Activated CD4-positive, alpha-beta T cell treated with anti-CD3 and anti-CD28 coated beads for 4 hours (primary cell): ENCODE measurements at regions not wholly inside any gene's neighbourhood (a gene's known extent, or its start where the extent isn't known, plus 50 kb on each side); places are given as distances from the start of the nearest gene placed in this dataset.

Experiments used
- DNase-seq, 2 donors: peaks; one replicate each; pipeline ENCODE4 v3.0.0-alpha.2; 2020

DNA sequence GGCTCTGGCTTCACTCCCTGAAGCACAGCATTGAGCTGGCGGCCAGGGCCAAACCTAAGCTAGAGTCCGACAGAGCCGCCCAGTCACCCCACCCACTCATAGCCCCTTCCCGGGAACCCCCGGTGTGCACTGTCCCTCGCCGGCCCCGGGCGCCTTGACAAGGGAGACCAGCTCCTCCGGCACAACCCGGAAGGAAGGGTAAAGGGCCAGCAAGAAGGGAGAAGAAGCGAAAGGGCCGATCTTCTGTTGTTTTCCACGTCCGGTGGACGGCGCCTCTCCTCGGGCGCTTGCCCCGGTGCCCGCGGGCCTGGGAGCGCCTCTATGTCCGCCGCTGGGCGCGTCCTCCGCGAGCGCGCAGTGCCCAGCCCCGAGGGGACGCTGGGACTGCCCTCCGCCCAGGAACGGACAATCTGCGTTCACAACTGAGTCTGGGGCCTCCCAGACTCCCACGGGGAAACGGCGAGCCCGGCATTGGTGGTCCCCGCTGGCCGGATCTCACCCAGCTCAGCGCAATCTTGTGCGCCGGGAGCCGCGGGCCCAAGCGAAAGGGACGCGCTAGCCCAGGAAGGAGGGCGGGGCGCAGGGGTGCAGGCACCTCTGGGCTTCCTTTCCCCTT is 172.5 kb upstream of the MIR17HG start:
- DNase-seq = peak in 1 of 2 donors; percentile 0

DNA sequence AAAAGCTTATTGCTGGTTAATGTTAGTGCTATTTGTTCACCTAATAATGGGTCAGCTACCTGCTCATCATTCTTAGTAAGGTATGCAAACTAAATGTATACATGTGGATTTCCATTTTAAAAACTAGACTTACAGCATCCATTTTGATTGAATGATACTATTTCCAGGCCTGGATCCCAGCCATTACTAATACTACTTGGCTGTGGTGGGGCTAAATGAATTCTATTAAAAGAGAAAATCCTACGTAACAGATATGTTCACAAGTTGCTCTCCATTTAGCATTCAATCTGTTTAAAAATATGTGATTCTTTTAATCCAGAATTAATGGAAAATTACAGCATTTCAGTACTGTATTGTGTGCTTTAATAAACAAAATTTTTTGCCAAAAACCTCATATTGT is 169.4 kb upstream of the MIR17HG start:
- DNase-seq = no peak

DNA sequence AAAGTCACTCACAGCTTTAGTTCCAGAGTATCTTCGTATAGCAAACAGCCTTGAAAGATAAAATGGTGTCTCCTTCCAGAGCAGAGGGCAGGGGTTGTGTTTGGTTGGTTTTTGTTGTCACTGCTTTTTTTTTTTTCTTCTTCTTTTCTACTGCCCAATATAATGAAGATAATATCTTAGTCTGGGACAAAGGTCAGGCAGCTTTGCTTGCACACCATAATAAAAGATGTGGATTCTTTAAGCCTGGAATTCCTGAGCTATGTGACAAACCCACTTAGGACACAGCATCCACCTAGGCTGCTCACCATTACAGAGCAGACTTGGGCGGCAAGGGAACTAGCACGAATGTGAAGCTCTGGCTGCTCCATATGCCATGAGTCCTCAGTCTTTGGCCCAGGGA is 165.6 kb upstream of the MIR17HG start:
- no peak for DNase-seq

DNA sequence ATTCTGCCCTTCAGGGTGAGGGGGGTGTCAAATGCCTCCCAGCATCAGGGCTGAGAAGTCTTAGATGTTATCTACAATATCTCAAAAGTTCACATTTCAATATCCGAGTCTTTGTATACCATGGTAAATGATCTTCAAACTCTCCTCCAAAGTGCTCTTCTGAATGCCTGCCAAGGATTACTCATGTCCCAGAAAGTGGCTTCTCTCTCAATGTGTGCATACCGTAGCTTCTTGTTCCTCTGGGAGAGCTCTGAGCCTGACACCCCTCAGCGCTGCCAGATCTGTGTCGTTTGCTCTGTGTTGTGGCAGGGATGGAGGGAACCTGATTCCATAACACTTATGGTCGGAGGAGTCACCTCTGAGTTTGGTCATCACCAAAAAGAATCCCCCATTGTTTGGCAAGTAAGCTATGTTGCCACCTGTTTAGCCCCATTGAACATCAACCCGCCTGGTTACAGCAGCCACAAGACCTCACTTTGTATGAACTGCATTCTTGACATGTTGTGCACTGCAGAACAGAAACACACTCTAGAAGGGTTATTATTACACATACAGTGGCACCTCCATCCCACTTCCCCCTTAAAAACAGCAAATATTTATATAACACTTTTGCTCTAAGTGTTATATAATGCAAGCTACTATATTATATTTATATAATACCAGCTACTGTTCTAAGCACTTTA is 163.1 kb upstream of the MIR17HG start:
- DNase-seq = no peak

DNA sequence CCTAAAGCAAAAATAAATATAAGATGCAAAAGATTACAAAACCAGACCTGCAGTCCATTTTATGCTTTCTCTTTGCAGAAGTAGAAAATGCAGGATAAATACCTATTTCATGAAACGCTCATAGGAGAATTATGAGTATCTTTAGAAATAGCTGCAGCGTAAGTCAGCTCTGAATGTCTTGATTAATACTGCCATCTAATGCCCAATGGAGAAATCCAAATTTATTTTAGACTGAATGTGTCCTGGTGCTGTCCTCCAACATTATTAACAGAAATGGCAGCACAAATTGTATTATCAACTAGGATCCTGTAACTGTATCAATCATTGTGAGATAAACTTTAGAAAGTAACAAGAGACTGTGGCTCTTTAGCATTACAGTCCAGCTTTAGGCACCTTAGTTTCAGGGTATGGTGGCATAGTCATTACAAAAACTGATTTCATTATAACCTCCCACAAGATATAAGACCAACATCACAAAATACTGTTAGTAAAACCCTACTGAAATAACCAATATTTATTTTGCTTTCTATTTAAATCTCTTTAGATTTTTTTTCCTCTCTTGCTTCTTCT is 162.1 kb upstream of the MIR17HG start:
- no peak for DNase-seq

DNA sequence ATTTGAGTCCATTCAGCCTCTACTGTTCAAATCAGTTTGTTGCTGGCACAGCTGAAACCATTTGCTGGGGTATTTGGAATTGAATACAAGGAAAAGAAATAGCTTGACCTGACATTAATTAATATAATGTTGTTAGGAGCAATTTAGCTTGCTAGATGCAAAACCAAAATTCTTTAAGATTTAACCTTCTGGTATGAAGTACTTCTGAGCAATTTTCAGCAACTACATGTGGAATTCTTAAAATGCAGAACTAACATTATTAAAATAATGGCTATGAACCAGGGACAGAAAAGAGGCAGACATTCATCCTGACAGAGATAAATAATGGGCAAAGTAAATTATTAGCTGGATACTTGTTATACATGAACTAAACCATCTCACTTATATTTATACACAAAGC is 160.0 kb upstream of the MIR17HG start:
- DNase-seq = no peak

DNA sequence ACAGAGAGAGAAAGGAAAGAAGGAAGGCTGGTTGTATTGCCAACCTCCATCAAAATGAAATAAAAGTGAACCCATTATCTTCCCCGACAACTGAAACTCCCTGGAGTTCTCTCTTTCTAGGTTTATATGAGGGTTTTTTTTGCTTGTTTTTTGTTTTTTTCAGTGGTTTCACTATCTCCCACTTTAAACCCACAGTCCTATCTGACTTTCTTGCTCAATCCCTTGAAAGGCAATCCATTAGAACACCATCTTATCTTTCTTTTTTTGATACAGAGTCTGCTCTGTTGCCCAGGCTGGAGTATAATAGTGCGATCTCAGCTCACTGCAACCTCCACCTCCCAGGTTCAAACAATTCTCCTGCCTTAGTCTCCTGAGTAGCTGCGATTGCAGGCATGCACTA is 158.0 kb upstream of the MIR17HG start:
- DNase-seq = no peak

DNA sequence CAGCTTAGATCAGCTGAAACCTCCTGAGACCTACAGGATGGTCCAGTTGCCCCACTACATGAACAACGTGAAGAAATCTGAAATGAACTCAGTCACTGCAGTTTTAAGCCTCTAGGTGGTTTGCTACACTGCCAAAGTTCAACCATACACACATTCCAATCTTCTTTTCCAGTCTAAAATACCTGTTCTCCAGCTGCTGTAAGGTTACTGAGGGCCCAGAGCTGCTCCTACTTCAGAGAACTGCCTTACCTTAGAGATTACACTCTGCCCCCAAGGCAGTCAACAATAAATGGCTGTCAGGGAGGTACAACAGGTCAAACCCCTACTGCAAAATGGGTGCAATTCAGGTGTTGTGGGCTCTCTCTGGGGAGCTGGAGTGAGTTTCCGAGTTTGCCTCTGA is 154.1 kb upstream of the MIR17HG start:
- DNase-seq = no peak

DNA sequence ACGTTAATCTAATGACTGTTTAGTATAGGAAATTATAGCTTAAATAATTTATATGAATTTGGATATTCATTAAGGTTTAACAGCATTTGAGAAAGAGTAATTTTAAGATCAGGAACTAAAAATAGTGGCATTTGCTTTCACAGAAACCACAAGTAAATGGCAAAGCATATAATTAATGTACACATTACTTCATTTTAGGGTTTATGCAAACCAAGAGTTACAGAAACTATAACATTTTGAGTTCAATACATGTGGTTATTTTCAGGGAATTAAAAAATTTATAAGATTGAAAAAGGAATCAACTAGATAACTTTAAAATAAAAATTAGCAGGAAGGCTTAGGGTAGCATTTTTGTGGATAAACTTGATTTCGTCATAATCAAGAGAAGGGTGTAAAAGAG is 151.7 kb upstream of the MIR17HG start:
- no peak for DNase-seq

DNA sequence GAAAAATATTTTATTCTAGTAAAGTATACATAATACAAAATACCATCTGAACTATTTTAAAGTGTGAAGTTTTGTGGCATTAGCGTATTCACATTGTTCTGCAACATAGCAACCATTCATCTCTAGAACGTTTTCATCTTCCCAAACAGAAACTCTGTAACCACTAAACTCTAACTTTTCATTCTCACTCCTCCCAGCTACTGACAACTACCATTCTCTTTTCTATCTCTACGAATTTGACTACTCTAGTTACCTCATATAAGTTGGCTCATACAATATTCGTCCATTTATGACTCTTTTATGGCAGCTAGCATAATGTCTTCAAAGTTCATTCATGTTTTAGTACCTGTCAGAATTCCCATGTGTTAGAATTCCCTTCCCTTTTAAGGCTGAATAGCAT is 150.5 kb upstream of the MIR17HG start:
- no peak for DNase-seq

DNA sequence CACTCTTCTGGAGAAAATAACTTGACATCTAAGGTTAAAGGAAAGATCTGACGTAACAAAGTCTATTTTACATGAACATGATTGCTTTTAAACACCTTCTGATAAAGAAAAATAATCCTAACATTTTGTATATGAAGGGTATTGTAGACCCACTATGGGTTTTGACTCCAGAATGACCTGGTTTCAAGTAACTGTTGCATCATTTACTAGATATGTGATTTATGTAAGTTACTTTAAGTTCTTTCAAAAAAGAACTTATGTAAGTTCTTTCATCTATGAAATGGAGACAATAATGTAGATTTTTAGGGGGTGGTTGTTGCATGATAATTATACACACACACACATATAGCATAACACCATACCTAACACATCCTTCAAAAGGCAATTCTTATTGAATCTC is 147.6 kb upstream of the MIR17HG start:
- no peak for DNase-seq

DNA sequence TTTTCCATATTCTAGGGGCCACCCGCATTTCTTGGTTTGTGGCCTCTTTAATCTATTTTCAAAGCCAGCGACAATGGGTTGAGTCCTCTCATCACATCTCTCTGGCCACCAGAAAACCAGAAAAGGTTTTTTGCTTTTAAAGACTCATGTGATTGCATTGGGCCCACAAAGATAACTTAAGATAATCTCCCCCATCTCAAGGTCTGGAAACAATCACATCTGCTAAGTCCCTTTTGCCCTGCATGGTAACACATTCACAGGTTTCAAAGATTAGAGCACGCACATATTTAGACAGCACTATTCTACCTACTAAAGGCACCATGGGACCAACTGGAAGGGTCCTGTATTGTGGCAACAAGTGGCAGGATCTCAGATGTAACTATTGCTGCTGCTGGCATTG is 147.0 kb upstream of the MIR17HG start:
- DNase-seq = no peak

DNA sequence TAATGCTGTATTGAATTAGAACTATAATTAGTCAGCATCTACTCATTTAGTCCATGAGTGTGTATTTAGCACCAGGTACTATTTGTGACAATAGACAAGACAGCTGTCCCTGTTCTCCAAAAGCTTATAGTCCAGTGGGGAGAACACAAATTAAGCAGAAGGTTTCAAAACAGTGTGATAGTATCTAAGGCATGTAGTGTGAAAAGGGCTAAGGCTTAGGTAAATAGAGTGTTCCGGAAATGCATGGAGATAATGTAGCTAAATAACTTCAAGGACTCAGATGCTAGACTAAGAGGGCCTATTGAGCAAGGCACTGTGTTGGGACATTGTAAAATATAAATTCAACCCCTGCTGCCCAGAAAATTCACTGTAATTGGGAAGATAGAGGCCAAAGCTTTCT is 144.1 kb upstream of the MIR17HG start:
- DNase-seq = no peak

DNA sequence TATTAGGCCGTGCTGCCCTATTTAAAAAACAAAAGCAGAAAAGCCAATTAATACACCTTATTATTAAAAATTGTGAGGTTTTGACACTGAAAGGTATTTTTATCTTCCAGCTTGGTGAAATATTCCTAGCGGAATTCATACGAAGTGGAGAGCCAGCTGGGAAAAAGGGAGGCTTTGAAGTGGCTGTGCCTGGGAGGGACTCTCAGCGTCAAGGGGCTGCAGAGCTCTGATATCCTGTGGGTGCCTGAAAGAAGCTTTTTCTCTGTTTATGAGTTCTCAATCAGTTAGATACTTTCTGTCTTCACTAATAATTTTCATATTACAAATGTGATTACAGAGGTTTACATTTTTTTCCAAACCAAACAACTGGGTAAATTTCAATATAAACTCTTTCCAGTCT is 140.2 kb upstream of the MIR17HG start:
- DNase-seq = no peak

DNA sequence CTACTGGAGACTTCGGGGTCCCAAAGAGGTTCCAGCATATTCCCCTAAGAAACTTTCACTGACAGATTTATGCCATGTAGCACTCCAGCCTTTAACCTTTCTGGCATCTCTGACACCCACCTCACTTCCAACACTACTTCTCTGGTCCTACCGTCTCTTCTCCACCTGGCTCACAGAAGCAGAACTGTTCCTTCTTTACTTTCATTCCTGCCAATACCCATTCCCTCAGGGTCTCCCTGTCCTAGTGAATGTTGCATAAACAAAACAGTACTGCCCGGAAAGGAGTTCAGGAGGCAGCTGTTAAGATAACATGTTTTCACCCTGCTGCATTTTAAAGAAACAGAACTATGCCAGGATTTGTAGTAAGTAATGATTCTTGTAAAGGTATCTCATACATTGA is 136.0 kb upstream of the MIR17HG start:
- DNase-seq = no peak

DNA sequence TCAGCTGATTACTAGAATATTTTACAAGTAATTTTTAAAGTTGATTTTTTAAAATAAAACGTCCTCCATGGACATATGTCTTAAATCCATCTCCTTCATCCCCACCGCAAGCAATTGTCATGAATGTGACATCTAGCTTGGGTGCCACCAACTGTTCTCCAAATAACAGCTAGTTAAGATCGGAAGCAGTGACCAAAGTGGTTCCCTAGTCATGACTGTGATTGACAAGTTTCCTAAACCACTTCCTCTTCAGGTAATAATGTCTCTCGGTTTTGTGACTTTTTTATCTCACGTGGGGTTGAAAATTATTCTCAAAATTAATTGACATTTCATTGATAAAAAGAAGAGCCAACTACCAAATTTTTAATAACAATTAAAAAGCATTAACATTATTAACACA is 135.3 kb upstream of the MIR17HG start:
- no peak for DNase-seq

DNA sequence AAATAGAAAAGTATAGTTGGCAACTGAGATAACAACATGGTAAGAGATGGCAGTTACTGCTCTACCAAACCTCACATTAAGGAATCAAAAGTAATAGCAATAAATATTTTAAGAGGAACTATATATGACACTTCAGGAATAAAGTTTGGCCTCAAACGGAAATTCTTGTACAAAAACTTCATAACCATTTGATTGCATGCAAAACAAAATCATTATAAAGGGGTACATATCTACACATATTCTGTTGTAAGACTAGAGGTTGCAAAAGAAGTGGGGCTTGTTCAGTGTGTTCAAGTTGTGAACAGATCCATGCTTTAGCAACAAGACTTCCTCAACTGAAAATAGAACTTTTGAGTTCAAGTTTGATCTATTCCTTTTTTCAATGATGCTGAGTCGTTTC is 133.5 kb upstream of the MIR17HG start:
- DNase-seq = no peak

DNA sequence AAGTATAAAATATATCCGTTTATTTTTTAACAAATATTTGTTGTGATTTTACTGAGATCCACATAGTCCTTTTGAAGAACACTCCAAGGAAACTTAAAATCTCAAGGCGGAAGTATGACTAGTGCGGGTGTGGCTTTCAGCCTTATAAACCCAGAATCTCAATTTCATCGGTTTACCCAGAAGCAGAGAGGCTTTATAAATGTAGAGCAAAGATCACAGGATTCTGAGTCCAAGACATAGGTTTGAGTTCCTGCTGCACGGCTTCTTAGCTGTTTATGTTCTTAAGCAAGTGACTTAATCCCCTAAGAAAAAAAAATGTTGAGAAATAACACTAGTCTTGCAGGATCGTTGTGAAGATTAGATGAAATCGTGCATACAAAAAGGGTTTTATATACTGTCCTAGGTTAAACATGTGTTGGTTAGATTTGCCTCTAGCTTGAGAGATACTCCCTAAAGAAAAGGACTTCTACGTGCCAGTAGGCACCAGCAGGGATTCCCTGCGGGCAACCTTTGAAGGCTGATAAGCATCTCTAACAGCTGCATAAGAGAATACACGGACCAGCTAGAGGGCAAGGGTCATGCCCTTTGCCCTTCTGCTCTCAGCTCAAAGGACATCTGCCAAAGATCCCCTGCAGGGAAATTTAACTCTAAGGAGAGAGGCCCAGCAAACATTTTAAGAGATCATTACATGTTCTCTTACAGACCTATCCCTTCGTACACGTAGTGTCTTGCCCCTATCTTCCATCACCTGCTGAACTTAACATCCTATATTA is 130.4 kb upstream of the MIR17HG start:
- DNase-seq = no peak

DNA sequence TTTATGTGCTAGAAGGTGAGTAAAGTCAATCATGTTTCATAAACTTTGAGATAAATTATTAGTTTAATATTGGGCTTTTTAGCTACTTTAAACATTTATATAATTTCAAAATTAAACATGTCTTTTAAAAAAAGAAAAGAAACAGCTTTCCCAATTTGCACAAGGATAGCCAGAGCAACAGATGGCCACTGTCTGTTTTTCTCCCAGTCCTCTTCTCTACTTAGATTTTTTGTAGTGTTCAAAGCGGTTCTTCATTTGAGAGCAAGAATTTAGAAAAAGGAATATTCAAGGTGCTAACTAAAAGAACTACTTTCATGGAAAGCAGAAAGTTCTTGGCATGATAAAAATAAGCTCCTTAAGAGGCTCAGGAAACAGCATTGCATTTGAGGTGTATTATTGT is 128.3 kb upstream of the MIR17HG start:
- no peak for DNase-seq

DNA sequence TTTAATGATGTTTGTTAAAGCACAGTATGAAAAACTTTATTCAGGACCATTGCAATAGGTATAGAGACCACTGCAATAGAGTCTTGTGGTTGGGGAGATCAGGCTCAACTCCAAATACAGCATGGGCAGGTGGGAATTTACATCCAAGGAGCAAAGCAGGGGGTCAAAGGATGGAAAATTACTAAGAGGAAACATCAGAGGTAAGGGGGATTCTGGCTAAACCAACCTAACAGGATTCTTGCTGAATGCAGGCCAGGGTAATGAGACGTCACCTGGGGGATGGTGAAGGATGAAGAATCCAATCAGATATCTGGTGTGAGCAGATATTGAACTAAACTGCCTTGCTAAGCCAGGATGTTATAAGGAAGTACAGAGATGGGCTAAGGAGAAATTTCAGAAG is 126.6 kb upstream of the MIR17HG start:
- DNase-seq = no peak

DNA sequence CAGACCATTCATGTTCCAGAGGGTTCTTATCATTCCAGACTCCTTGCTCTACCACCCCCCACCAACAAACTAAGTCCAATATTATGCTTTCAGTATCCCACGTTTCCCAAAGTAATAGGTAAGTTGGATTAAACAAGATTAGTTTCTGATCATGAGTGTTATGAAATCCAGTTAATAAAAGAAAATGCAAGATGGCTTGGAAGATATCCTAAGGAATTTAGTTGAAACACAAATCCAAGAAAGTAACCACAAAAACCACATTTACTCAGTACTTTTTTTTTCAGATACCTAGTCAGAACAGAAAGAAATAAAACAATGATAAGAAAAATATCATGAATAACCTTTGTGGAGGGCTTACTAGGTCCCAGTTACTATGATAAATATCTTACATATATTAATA is 119.4 kb upstream of the MIR17HG start:
- DNase-seq = no peak

DNA sequence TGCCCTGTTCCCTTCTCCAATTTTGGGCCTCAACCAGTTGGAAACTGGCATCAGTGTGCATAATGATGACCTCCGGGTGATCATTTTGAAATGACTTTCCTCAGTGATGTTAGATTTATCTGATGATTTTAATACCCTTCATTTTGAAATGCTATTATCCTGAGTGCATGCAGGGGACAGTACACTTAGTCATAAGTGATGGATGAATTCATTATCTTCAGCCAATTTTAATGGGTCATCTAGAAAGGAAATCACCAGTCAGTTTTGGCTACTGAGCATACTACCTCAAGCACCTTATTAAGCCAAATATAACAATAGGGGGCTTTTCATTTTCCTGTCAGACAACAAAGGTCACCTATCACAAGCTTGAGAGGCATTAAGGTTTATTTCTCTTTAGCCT is 118.5 kb upstream of the MIR17HG start:
- DNase-seq = no peak

DNA sequence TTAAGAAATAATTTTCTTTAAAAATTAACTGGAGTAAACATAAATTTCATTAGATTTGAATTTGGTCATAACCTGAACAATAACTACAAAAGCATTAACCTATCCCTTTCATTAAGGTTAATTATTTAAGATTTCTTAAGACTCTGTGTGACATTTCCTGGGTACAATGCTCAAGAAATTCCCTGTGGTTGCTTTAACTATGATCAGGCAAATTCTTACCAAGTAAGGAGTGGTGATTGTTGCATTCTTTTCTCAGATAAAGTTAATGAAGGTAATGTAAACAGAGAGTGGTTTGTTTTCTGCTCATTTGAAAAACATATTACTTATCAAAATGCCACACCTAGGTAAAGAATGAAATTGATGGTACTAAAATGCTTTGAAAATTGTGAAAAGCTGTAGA is 114.8 kb upstream of the MIR17HG start:
- DNase-seq = no peak

DNA sequence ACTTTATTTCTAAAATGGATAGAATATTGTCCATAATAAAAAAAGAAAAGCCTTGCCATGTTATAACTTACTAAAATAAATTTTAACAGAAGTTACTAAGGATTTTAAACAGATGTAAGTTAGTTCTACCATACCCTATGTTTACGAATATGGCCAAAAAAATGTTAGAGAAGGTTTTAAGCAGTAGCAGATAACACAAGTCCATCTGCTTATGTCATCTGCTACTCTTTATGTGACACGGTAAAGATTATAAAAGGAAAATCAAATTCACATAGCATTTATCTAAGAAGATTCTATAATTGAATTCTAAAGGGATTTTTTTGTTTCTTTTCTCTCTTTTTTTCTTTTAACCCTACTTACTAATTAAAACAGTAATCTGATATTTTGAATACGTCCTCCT is 114.2 kb upstream of the MIR17HG start:
- no peak for DNase-seq
